GM18909 (cell line): ENCODE measurements at regions not wholly inside any gene's neighbourhood (a gene's known extent, or its start where the extent isn't known, plus 50 kb on each side); places are given as distances from the start of the nearest gene placed in this dataset.

Experiments
- ATAC-seq: cut with Tn5 transposase; IDR thresholded peaks from one replicate; pipeline ENCODE4 v1.9.1; 2021; ENCODE audit warnings: mild to moderate bottlenecking; ENCODE audit not compliant: unreplicated experiment, poor library complexity

DNA sequence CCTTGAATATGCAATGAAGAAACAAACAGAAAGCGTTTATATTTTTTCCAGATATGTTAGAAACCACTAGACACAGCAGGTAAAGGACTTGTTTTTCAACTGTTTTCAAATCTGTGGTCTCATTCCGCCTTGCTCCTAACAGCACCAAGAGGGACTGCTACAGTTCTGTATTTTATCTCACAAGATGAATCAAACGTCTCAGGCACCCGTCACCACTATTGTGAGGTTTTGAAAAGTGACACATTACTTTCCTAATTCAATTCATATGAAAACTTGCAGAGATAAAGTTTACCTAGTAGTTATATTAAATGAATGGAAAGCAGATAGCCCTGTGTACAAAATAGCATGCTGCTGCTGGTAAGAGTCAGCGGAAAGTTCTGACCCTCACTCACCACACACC is 386.3 kb downstream of the ETS1 start:
- ATAC-seq, result no peak

- ATAC-seq, result no peak
Observed at GRCh38 chr11:128200467-128200866, 386.9 kb downstream of the ETS1 start.

GRCh38 chr11:128198216-128198772 is 389.1 kb downstream of the ETS1 start:
- no peak for ATAC-seq

- ATAC-seq, result no peak
Observed at GRCh38 chr11:128196235-128196634, 391.1 kb downstream of the ETS1 start.

- ATAC-seq, result no peak
Observed at GRCh38 chr11:128195756-128196155, 391.6 kb downstream of the ETS1 start.

DNA sequence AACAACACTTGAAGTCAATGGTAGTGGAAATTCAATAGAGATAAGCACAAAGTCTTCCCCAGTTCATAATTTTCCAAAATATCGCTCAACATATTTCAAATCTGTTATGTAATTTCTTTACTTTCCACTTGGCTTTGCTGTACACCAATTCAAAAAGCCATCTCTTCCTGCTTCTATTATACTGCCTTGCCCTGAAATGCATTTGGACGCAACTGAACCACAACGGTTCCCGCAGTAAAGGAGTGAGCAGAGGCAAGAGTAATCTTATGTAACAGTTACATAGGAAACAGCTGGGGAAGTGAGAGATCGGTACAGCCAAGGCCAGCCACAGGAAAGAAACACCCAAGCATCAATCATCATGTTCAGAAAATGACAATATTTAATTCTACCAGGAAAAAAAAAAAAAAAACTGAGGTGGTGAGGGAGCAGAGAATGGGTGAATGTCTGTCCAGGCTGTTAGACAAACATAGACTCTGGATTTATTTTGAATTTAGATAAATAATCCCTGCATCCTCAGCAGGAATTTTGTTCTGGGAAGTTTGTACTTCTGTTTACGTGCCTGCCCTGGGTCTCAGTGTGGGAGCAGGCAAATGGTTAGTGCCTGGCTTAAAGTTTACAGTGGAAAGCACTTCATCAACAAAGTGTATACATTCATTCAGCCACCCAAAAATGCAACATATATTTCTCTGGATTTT is 392.2 kb downstream of the ETS1 start:
- ATAC-seq, result no peak

DNA sequence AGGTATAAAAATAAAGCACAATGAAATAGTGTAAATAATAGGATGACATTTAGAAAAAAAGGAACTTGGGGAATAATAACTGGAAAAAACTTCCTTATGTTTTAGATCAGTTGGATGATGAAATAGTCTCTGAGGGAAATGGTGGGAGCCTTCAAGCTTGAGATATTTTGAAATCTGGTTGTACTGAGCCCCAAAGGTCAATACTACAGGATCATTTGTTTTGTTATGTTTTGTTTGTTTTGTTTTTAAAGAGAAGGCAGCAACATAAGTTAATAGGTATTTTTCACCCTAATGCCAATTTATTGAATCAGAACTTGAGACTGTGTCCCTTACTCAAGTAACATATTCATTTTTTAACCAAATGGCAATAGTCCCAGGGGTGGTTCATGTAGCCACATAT is 393.1 kb downstream of the ETS1 start:
- ATAC-seq, result no peak

- no peak for ATAC-seq
Observed at GRCh38 chr11:128193615-128194014, 393.7 kb downstream of the ETS1 start.

DNA sequence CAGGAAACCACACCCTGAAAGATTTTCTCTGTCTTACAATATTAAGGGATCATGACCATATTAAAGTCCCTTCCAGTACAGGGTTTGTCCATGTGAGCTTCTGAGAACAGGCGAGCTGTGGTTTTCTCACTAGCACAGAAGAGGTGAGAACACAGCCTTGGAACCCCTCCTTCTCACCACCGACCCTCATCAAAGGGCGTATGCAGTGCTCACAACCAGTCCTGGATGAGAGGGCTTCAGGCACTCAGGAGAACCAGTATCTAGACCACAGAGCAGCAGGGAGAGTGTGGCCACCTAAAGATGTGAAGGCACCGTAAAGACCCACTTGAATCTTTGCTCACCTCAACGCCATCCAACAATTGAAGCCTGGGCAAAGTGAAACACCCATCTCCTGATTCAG is 397.0 kb downstream of the ETS1 start:
- ATAC-seq, result no peak

- no peak for ATAC-seq
Observed at GRCh38 chr11:128189823-128190222, 397.5 kb downstream of the ETS1 start.

DNA sequence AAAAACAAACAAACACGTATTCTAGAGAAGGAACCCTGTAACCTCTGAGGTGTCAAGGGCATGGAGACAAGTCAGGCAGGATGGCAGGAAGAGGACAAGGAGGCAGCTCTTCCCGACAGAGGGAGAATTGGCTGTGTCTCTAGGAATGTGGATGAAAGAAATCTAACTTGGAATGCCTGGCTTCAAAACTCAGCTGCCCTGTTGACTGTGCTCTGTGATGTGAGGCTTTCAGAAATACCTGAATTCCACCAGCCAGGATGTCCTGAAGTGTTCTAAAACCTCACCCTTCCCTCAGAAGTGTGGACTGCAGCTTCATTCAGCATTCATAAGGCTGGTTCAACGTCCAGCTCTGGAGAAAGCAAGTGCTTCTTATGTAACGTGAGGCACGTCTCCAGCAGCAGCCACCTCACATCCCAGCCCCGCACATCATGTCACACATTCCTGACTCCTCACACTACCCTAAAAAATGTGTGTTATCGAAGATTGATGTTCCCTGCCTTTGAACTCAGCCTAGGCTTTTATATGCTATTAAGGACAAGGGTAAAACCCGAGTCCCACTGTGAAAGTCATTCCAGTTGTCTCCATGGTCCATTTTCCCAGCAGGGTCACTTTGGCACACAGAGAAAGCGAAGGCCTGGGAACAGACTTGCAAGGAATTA is 398.9 kb downstream of the ETS1 start:
- no peak for ATAC-seq

DNA sequence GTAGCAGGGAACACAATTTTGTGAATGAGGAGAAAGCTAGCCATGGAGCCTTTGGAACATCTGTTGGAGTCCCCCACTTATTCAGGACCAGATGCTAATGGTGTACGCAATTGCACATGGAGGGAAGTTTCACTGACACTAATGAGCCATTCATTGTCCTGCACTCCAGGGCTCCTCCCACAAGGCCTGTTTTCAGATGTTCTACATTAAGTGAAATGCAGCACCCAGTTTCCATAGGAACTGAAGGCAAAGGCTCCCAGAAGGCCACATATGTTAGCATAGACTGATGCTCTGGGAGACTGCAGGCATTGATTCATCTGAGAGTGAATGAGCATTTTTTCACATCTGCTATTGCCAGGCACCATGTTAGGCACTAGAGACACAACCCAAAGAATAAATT is 399.5 kb downstream of the ETS1 start:
- ATAC-seq, result no peak

GRCh38 chr11:128187377-128187776 is 400.0 kb downstream of the ETS1 start:
- no peak for ATAC-seq

GRCh38 chr11:128184981-128185380 is 402.4 kb downstream of the ETS1 start:
- no peak for ATAC-seq

- no peak for ATAC-seq
Observed at GRCh38 chr11:128182844-128183243, 404.5 kb downstream of the ETS1 start.

DNA sequence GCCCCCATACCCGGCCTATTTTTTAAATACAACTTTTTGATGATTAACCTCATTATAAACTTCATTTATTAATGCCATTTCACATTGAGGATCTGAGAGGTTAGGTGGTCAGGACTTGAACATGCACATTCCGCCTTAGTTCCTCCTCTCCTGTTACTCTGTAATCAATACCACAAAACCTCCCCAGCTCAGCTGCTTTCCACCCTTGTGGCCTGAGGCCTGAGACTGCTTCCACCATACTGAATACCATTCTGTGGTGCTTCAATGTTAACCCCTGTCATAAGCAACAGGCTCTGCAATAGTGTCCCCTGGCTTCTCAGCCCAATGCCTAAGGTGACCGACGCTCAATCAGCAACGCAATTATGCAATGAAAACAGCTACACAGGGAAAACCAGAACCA is 405.4 kb downstream of the ETS1 start:
- ATAC-seq, result no peak

DNA sequence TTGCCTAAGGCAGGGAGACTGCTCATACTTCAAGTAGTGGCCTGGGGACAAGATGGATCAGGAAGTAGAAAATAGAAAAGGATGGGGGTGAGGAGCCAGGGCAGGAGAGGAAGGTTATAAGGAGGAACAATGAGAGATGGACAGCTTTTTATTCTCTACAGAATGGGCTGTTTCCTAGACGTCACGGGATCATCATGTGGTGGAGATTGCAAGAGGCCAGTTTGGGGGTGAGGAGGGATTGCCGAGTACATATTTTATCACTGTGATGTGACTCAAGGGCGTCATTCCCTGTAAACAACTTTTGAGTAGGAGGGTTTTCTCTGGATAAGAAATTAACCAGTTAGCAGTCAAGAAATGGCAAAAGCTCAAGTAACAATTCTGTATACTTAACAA is 406.3 kb downstream of the ETS1 start:
- no peak for ATAC-seq

DNA sequence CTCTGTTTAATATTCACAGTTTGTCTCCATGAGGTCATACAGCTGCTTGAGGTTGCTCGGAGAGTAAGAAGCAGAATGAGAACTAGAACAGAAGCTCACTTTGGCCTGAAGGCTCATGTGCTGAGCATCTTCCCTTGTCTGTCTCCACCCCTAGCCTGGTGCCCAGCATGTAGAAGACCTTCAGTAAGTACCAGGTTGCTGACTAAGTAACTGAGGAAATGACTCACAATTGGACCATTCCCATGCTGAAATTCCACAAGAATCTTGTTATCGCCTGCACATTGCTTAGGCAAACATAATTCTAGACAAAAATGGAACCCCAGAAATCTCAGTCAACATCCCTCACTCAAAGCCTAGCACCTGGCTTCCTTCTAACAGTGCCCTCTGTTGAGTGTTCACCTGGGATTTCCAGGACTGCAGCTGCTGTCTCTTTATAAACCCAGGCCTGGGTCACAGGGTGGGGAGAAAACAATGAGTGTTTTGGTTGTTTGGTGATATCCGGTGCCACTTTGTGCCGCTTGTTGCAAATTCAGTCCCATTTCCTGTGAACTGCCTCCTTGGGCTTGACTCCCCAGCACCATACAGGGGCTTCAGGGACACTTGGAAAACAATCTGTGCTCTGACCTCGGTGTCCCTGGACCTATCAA is 406.8 kb downstream of the ETS1 start:
- no peak for ATAC-seq

GRCh38 chr11:128179512-128179911 is 407.8 kb downstream of the ETS1 start:
- no peak for ATAC-seq

- ATAC-seq, result no peak
Observed at GRCh38 chr11:128179039-128179438, 408.3 kb downstream of the ETS1 start.

GRCh38 chr11:128174465-128175291 is 412.7 kb downstream of the ETS1 start:
- ATAC-seq, result no peak
